ENCODE measurements at regions not wholly inside any gene's neighbourhood (a gene's known extent, or its start where the extent isn't known, plus 50 kb on each side); places are given as distances from the start of the nearest gene placed in this dataset.
A peak's percentile ranks its signal among the peaks of the same experiment; 100 is the strongest.

DNA sequence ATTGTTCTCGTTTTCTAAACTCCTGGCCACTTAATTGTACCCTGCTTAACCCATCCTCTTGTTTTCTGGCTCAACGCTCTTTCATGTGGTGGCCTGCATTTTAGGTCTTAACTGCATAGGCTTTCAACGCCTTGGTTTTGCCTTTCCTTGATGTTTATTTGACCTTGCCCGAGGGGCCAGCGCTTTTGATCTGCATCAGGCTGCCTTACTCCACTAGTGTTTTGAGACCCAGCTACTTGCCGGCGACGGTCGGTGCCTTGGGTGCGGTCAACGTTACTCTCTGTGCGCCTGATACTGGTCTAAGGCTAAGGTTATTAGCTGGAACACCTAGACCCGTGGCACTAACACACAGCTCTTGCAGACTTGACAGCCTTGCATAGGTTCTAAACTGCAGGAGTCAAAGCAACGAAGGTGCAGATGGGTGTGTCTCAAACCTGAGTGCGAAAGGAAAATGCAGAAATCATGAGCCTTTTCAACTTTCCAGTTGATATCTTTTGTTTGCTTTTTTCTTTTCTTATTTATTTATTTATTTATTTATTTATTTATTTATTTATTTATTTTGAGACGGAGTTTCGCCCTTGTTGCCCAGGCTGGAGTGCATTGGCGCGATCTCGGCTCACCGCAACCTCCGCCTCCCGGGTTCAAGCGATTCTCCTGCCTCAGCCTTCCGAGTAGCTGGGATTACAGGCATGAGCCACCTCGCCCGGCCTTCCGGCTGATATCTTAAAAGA lies 138.8 kb downstream of the HFE start:
- no peak overlapping the region for H3K4me3 ChIP-seq
- no peak for TF ChIP-seq POLR2A (IDR thresholded peaks at IDR 0.05)
- TF ChIP-seq, protein P1, sequence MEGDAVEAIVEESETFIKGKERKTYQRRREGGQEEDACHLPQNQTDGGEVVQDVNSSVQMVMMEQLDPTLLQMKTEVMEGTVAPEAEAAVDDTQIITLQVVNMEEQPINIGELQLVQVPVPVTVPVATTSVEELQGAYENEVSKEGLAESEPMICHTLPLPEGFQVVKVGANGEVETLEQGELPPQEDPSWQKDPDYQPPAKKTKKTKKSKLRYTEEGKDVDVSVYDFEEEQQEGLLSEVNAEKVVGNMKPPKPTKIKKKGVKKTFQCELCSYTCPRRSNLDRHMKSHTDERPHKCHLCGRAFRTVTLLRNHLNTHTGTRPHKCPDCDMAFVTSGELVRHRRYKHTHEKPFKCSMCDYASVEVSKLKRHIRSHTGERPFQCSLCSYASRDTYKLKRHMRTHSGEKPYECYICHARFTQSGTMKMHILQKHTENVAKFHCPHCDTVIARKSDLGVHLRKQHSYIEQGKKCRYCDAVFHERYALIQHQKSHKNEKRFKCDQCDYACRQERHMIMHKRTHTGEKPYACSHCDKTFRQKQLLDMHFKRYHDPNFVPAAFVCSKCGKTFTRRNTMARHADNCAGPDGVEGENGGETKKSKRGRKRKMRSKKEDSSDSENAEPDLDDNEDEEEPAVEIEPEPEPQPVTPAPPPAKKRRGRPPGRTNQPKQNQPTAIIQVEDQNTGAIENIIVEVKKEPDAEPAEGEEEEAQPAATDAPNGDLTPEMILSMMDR (IDR thresholded peaks at IDR 0.05) = no peak
- H3K4me1 ChIP-seq = no peaks in the 10 kb centered on the region
- H3K36me3 ChIP-seq = peaks cover 0 to 5% (median 0%) of the 10 kb centered on the region in 3 donors
- H3K27me3 ChIP-seq = no peaks in the 10 kb centered on the region
- no peak for DNase-seq
- peaks cover 0 to 5% (median 0%) of the 10 kb centered on the region in 4 donors for H3K9me3 ChIP-seq
- no peak overlapping the region for H3K27ac ChIP-seq

DNA sequence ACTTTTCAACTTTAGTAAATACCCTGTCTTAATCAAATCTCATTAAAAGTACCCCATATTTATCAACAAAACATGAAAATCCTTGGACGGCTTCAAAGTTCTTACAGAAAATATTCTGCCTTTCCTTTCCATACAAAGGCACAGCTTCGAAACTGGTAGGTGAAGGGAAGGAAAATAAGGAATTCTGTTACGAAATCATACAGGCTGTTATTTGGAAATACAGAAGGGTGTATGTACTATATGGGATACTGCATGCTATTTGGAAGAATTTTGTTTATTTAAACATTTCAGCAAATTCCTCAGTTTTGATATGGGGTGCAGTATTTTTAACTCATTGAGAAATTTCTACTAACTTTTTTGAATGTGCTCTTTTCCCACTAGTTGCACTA lies 138.4 kb upstream of the BTN3A2 start:
- TF ChIP-seq, protein P1 (IDR thresholded peaks at IDR 0.05) = no peak
- TF ChIP-seq POLR2A (IDR thresholded peaks at IDR 0.05) = no peak

DNA sequence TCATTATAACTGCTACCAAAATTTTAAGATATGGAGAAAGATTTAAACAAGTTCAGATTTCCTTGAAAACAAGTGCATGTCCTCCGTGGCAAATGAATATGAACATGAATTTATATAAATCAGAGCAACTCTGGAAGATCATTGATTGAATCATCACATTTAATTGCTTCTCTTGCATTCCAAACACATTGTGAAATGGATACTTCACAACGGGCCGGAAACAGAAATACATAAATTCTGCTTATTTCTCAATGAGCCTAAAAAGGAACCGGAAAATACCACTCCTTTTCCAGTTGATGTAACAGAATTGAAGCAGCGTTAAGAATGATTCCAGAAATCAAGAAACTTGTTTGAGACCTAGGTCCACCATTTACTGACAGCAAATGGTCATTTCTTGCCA lies 134.6 kb upstream of the BTN3A2 start:
- H3K4me3 ChIP-seq = no peak overlapping the region
- peaks cover 0 to 9% (median 2%) of the 10 kb centered on the region in 4 donors for H3K4me1 ChIP-seq
- no peaks in the 10 kb centered on the region for H3K27me3 ChIP-seq
- H3K27ac ChIP-seq = no peak overlapping the region
- no peak for DNase-seq
- no peaks in the 10 kb centered on the region for H3K9me3 ChIP-seq
- H3K36me3 ChIP-seq = no peaks in the 10 kb centered on the region
- TF ChIP-seq POLR2A (IDR thresholded peaks at IDR 0.05) = no peak
- TF ChIP-seq, protein P1 (IDR thresholded peaks at IDR 0.05) = no peak

More for the DNA sequence above, 138.4 kb upstream of the BTN3A2 start:
- H3K9me3 ChIP-seq = peaks cover 0 to 5% (median 0%) of the 10 kb centered on the region in 4 donors
- H3K4me1 ChIP-seq = no peaks in the 10 kb centered on the region
- no peak overlapping the region for H3K27ac ChIP-seq
- H3K4me3 ChIP-seq = no peak overlapping the region
- peaks cover 0 to 5% (median 0%) of the 10 kb centered on the region in 3 donors for H3K36me3 ChIP-seq
- no peak for DNase-seq
- H3K27me3 ChIP-seq = no peaks in the 10 kb centered on the region

DNA sequence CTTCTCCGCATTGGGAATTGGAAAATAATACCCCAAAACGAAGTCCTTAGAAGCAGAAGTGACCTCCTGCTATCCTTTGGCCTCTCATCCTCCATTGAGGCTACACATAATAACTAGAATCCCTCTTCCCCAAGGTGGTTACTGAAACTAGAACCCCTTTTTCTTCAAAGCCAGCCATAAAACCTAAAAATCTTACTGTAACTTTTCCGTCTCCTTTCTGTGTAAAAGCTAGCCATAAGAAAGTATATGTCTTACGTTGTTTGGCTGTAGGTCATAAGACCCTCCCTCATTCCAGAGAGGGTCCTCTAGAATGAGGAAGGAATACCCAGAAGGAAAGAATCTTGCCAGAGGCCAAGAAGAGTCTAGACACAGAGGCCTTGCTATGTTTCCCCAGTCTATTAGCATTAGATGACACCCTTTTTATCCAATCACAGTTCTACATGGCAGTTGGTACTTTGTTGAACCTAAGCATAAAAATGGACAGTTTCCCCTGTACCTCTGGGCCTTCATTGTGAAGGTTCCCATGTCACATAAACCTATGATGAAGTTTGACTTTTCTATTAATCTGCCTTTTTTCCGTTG lies 133.9 kb upstream of the BTN3A2 start:
- H3K9me3 ChIP-seq = no peaks in the 10 kb centered on the region
- no peak for TF ChIP-seq POLR2A (IDR thresholded peaks at IDR 0.05)
- TF ChIP-seq, protein P1 (IDR thresholded peaks at IDR 0.05) = no peak

GRCh38 chr6:26232306-26232939 lies 132.6 kb upstream of the BTN3A2 start:
- Histone ChIP-seq H3K27me3 (no peaks in the 10 kb centered on the region), H3K27ac (peak overlapping the region; percentile 81 to 96 (median 96)), H3K4me1 (peaks cover 0 to 9% (median 2%) of the 10 kb centered on the region in 4 donors), H3K36me3 (no peaks in the 10 kb centered on the region), H3K4me3 (peak overlapping the region in 2 of 4 donors; percentile 54 to 65), H3K9me3 (no peaks in the 10 kb centered on the region)
- TF ChIP-seq, protein P1 (IDR thresholded peaks at IDR 0.05) = no peak
- no peak for TF ChIP-seq POLR2A (IDR thresholded peaks at IDR 0.05)
- DNase-seq = no peak

More for the DNA sequence above, 133.9 kb upstream of the BTN3A2 start:
- H3K36me3 ChIP-seq = no peaks in the 10 kb centered on the region
- H3K4me3 ChIP-seq = no peak overlapping the region
- no peaks in the 10 kb centered on the region for H3K27me3 ChIP-seq
- no peak for DNase-seq
- peaks cover 0 to 9% (median 2%) of the 10 kb centered on the region in 4 donors for H3K4me1 ChIP-seq
- no peak overlapping the region for H3K27ac ChIP-seq
